T-cell (primary cell): ENCODE measurements at regions not wholly inside any gene's neighbourhood (a gene's known extent, or its start where the extent isn't known, plus 50 kb on each side); places are given as distances from the start of the nearest gene placed in this dataset.

Experiments
- ATAC-seq, 4 experiments: fragments of 200-7000 bp in 3 of 4; fragments of 150-1000 bp in 1 of 4; cut with Tn5 transposase; replicated peaks in 1 of 4; 1 replicate in 3 of 4; 2 replicates in 1 of 4; pipeline ENCODE4 v1.10.0; 2021; ENCODE audit warnings: moderate library complexity in 3 of 4, mild to moderate bottlenecking in 2 of 4, moderate number of reproducible peaks in 1 of 4
- CTCF ChIA-PET, 2 donors: fragments of 300-600 bp; sonication (Branson Sonifier 250); formaldehyde crosslinking; loops; one replicate each; lab custom pipeline; 2022; ENCODE audit warnings: antibody characterized with exemption in 2 of 2; lab: Charles Lee
- POLR2A ChIA-PET, 2 donors: fragments of 300-600 bp; sonication (Branson Sonifier 250); formaldehyde crosslinking; loops; one replicate each; lab custom pipeline; 2022; ENCODE audit warnings: antibody characterized with exemption in 2 of 2; lab: Charles Lee
- DNase-seq, 35 experiments: peaks; one replicate each; pipeline versions ENCODE4 v3.0.0 to v3.0.0-alpha.2; 2013 to 2023
- H3K27ac ChIP-seq: one replicate; pipeline ENCODE4 v1.5.1; 2013; ENCODE audit warnings: low read length
- H3K27me3 ChIP-seq, 2 experiments: replicated peaks in 1 of 2; 1 replicate in 1 of 2; 2 replicates in 1 of 2; pipeline versions ENCODE4 v1.6.1 to v1.7.0; 2013; ENCODE audit warnings: low read length in 1 of 2, mixed read lengths in 1 of 2; ENCODE audit not compliant: control insufficient read depth in 2 of 2, insufficient read depth in 2 of 2; ENCODE audit errors: extremely low read depth in 1 of 2
- H3K36me3 ChIP-seq, 2 donors: 1 replicate in 1 of 2; 2 replicates in 1 of 2; pipeline versions ENCODE4 v1.6.1 to v1.7.0; 2013; ENCODE audit warnings: low read length in 1 of 2; ENCODE audit not compliant: control insufficient read depth in 2 of 2, insufficient read depth in 1 of 2; ENCODE audit errors: extremely low read depth in 1 of 2
- H3K4me1 ChIP-seq, 2 experiments: 1 replicate in 1 of 2; 2 replicates in 1 of 2; pipeline versions ENCODE4 v1.6.1 to v1.7.0; 2013; ENCODE audit warnings: low read length in 2 of 2, mixed read lengths in 1 of 2; ENCODE audit not compliant: insufficient read depth in 2 of 2, control insufficient read depth in 1 of 2; ENCODE audit errors: extremely low read depth in 1 of 2
- H3K4me3 ChIP-seq, 2 donors: 1 replicate in 1 of 2; 2 replicates in 1 of 2; pipeline versions ENCODE4 v1.5.1 to v1.7.0; 2013; ENCODE audit warnings: mild to moderate bottlenecking in 2 of 2, low read length in 1 of 2, moderate library complexity in 1 of 2; ENCODE audit not compliant: control insufficient read depth in 1 of 2; ENCODE audit errors: extremely low read depth in 1 of 2
- H3K9me3 ChIP-seq: 2 replicates; pipeline ENCODE4 v1.7.0; 2013
- H3K27ac Mint-ChIP-seq, 2 donors: one replicate each; pipeline ENCODE4 v1.8.0; 2020 to 2021; ENCODE audit warnings: mild to moderate bottlenecking in 2 of 2, mixed read lengths in 2 of 2
- H3K27me3 Mint-ChIP-seq, 2 donors: one replicate each; pipeline ENCODE4 v1.8.0; 2021 to 2022; ENCODE audit warnings: mixed read lengths in 2 of 2
- H3K36me3 Mint-ChIP-seq: one replicate; pipeline ENCODE4 v1.8.0; 2021; ENCODE audit warnings: mixed read lengths
- H3K4me1 Mint-ChIP-seq, 3 donors: one replicate each; pipeline ENCODE4 v1.8.0; 2020 to 2022; ENCODE audit warnings: mixed read lengths in 3 of 3, mild to moderate bottlenecking in 1 of 3
- H3K4me3 Mint-ChIP-seq, 3 donors: one replicate each; pipeline ENCODE4 v1.8.0; 2020 to 2022; ENCODE audit warnings: mild to moderate bottlenecking in 3 of 3, mixed read lengths in 3 of 3, moderate library complexity in 3 of 3
- H3K9me3 Mint-ChIP-seq, 3 donors: one replicate each; pipeline ENCODE4 v1.8.0; 2020 to 2022; ENCODE audit warnings: mixed read lengths in 3 of 3
- WGBS: methylation state at CpG from one replicate; pipeline ENCODE4 v1.1.5; 2013; ENCODE audit warnings: missing lambda C conversion rate; ENCODE audit not compliant: insufficient coverage; 5-methylcytosine and 5-hydroxymethylcytosine counted together

DNA sequence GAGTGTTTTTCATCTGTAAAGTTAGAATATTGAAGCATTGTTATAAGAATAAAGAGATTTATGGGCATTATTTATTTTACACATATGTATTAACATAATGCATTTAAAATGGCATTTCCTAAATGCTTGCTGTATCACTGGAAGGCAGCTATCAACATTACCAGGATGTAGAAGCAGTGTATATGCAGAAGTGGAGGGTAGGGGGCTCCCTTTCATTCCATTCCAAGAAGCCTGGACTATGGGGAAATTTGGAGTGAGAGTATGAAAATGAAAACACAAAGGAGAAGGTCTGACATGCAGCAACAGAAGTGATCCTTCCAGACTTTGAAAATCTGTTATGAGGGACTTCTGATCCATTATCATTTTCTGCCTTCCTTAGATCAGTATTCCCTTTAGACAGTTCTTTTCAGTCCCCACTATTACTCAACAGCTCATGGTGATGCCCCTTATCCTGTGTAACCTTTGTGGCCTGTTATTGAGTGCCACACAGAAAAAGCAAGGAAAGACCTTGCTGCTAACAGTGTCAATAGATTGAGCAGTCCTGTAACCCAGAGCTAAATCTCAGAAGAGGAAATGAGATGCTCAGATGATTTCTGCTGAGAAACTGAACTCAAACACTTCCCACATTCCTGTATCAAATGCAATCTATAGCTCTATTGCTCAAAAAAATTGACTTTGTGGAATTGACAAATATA is 216.6 kb downstream of the HNMT start:
- Mint-ChIP-seq H3K36me3 (no peaks in the 10 kb centered on the region), H3K9me3 (peaks cover 0 to 12% (median 2%) of the 10 kb centered on the region in 3 donors), H3K27me3 (no peaks in the 10 kb centered on the region), H3K4me1 (no peaks in the 10 kb centered on the region), H3K4me3 (no peak overlapping the region), H3K27ac (no peak overlapping the region)
- ChIA-PET CTCF (no interaction called here), POLR2A (no interaction called here)
- ATAC-seq (no peak), DNase-seq (no peak)
- Histone ChIP-seq H3K27ac (no peak overlapping the region), H3K27me3 (no peaks in the 10 kb centered on the region), H3K9me3 (no peaks in the 10 kb centered on the region), H3K4me3 (no peak overlapping the region), H3K4me1 (no peaks in the 10 kb centered on the region), H3K36me3 (no peaks in the 10 kb centered on the region)

DNA sequence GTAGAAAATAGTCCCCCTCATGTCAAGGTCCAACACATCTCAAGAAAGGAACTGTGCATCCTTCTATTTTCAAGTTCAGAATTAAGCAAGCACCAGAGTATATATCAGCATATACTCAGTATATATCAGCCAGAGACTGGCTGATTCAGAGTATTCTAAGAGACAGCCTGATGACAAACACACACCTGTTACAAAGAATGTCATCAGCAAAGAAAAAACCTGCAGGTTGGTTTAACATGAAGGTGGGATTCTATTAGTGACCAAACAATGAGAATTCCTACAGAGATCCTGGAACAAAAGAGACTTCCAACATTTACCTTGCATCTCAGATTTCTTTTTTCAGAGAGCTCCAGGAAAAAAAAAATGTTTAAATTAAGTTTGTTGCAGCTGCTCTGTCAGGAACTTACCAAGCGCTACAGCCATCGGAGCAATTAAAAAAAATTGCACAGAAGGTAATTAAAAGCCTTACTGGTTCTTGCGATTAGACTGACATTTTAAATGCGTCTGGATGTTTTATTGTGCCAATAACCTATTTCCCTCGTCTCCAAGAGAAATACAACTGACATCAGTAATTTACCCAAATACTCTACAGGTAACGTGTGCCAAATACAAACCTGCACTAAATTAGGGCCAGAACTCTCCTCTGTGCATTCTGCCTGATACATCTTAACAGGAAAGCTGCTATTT is 218.1 kb downstream of the HNMT start:
- no peaks in the 10 kb centered on the region for H3K36me3 ChIP-seq
- no peaks in the 10 kb centered on the region for H3K27me3 Mint-ChIP-seq
- ChIA-PET POLR2A (interaction anchor here in 1 of 2 donors (0.6 kb wide), 1 partner anchor 36 kb away, joined by 3 read pairs; no protein-coding TSS in a partner anchor), CTCF (no interaction called here)
- WGBS: 86% methylated on average over 4 of the region's 6 CpGs
- no peaks in the 10 kb centered on the region for H3K36me3 Mint-ChIP-seq
- no peak overlapping the region for H3K4me3 ChIP-seq
- ATAC-seq: no peak
- H3K27ac Mint-ChIP-seq: no peak overlapping the region
- H3K9me3 Mint-ChIP-seq: peaks cover 0 to 16% (median 0%) of the 10 kb centered on the region in 3 donors
- no peak overlapping the region for H3K4me3 Mint-ChIP-seq
- H3K27me3 ChIP-seq: no peaks in the 10 kb centered on the region
- no peak overlapping the region for H3K27ac ChIP-seq
- no peaks in the 10 kb centered on the region for H3K4me1 Mint-ChIP-seq
- no peak for DNase-seq
- H3K9me3 ChIP-seq: no peaks in the 10 kb centered on the region
- H3K4me1 ChIP-seq: no peaks in the 10 kb centered on the region

DNA sequence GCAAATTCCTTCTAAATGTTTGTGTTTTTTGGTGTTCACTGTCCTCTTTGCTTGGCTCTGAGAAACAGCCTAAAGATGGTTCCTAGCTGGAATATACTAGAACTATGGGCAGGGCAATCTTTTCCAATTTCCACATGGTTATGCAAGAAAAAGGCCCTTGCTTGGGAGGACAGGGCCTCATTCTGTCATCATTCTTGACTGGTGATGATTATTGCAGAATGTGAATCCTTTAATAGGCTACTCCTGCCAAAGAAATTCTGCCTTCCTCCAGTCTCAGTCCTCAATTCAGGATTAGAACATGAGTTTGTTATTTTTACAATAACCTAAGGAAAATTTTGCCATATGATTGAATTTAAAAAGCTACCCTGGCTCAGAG is 218.7 kb downstream of the HNMT start:
- Histone ChIP-seq H3K36me3 (no peaks in the 10 kb centered on the region), H3K27ac (no peak overlapping the region), H3K27me3 (no peaks in the 10 kb centered on the region), H3K9me3 (no peaks in the 10 kb centered on the region), H3K4me1 (no peaks in the 10 kb centered on the region), H3K4me3 (no peak overlapping the region)
- no peaks in the 10 kb centered on the region for H3K4me1 Mint-ChIP-seq
- H3K36me3 Mint-ChIP-seq: no peaks in the 10 kb centered on the region
- ATAC-seq: no peak
- POLR2A ChIA-PET: no interaction called here
- H3K27ac Mint-ChIP-seq: no peak overlapping the region
- H3K4me3 Mint-ChIP-seq: no peak overlapping the region
- H3K9me3 Mint-ChIP-seq: peaks cover 0 to 17% (median 0%) of the 10 kb centered on the region in 3 donors
- no peaks in the 10 kb centered on the region for H3K27me3 Mint-ChIP-seq
- DNase-seq: no peak
- CTCF ChIA-PET: no interaction called here

DNA sequence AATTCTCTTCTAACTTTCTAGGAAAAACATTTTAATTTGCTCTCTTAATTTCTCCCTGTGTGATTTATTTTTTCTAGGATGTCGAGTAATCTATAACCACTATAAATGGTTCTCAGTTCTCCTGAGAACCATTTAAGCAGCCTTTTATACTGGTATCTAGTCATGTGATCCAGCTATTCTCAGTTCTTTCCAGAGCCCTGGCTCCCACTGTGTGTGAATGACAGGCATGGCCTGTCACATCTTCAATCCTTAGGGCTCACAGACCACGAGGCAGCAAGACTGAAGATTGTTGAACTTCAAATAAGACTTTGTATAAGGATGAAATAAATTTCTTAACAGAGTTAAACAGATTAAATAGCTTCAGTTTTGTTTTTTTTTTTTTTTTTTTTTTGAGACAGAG is 219.4 kb downstream of the HNMT start:
- WGBS: no CpG with 5 or more reads among the region's 2 CpGs
- ChIA-PET CTCF (no interaction called here), POLR2A (no interaction called here)
- H3K27me3 ChIP-seq: no peaks in the 10 kb centered on the region
- no peak overlapping the region for H3K27ac ChIP-seq
- H3K9me3 ChIP-seq: no peaks in the 10 kb centered on the region
- H3K27me3 Mint-ChIP-seq: no peaks in the 10 kb centered on the region
- no peaks in the 10 kb centered on the region for H3K36me3 ChIP-seq
- ATAC-seq (no peak), DNase-seq (no peak)
- H3K4me3 Mint-ChIP-seq: no peak overlapping the region
- H3K4me3 ChIP-seq: no peak overlapping the region
- no peaks in the 10 kb centered on the region for H3K36me3 Mint-ChIP-seq
- peaks cover 0 to 14% (median 0%) of the 10 kb centered on the region in 3 donors for H3K9me3 Mint-ChIP-seq
- no peaks in the 10 kb centered on the region for H3K4me1 ChIP-seq
- H3K27ac Mint-ChIP-seq: no peak overlapping the region
- H3K4me1 Mint-ChIP-seq: no peaks in the 10 kb centered on the region

DNA sequence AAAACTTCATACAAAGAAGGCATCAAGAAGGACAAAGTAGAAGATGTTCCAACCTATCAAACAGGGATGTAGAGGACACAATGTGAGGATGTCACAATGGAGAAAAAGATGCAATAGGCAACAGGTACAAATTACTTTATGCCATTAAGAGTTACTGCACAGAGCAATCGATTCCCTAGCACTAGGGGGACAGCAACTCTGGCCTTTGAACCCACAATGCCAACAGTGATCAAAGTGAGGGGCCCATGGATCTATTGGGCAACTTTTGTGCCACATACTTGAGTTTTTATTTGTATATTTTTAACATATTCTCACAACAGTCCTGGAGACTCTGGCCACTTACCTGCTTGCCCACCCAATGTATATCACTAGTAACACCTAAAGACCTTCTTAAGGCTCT is 220.2 kb downstream of the HNMT start:
- no peaks in the 10 kb centered on the region for H3K27me3 ChIP-seq
- H3K4me1 ChIP-seq: no peaks in the 10 kb centered on the region
- peaks cover 0 to 14% (median 4%) of the 10 kb centered on the region in 3 donors for H3K9me3 Mint-ChIP-seq
- CTCF ChIA-PET: no interaction called here
- no peaks in the 10 kb centered on the region for H3K4me1 Mint-ChIP-seq
- ATAC-seq (no peak), DNase-seq (no peak)
- H3K27ac ChIP-seq: no peak overlapping the region
- POLR2A ChIA-PET: no interaction called here
- H3K4me3 Mint-ChIP-seq: no peak overlapping the region
- no peak overlapping the region for H3K27ac Mint-ChIP-seq
- H3K4me3 ChIP-seq: no peak overlapping the region
- H3K9me3 ChIP-seq: no peaks in the 10 kb centered on the region
- no peaks in the 10 kb centered on the region for H3K27me3 Mint-ChIP-seq
- no peaks in the 10 kb centered on the region for H3K36me3 Mint-ChIP-seq
- WGBS: no CpG with 5 or more reads among the region's 1 CpG
- no peaks in the 10 kb centered on the region for H3K36me3 ChIP-seq

DNA sequence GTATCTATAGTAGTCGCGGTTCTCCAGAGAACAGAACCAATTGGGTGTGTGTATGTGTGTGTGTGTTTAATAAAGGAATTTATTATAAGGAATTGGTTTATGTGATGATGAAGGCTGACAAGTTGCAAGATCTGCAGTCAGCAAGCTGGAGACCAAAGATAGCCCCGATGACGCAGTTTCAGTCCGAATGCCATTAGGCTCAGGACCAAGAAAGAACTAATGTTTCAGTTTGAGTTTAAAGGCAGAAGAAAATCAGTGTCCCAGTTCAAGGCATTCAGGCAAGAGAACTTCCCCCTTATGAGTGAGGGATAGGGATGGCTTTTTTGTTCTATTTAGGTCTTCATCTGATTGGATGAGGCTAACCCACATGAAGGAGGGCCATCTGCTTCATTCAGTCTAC is 221.6 kb downstream of the HNMT start:
- ATAC-seq: no peak
- Histone ChIP-seq H3K4me3 (no peak overlapping the region), H3K36me3 (no peaks in the 10 kb centered on the region), H3K27me3 (no peaks in the 10 kb centered on the region), H3K9me3 (no peaks in the 10 kb centered on the region), H3K4me1 (no peaks in the 10 kb centered on the region), H3K27ac (no peak overlapping the region)
- ChIA-PET POLR2A (no interaction called here), CTCF (no interaction called here)
- H3K4me1 Mint-ChIP-seq: no peaks in the 10 kb centered on the region
- H3K9me3 Mint-ChIP-seq: peaks cover 0 to 7% (median 4%) of the 10 kb centered on the region in 3 donors
- H3K27ac Mint-ChIP-seq: no peak overlapping the region
- DNase-seq: no peak
- no peak overlapping the region for H3K4me3 Mint-ChIP-seq
- no peaks in the 10 kb centered on the region for H3K27me3 Mint-ChIP-seq
- 100% methylated on average over 3 of the region's 5 CpGs for WGBS
- H3K36me3 Mint-ChIP-seq: no peaks in the 10 kb centered on the region
